A549 (cell line): ENCODE measurements at regions not wholly inside any gene's neighbourhood (a gene's known extent, or its start where the extent isn't known, plus 50 kb on each side); places are given as distances from the start of the nearest gene placed in this dataset.

Experiments
- ATAC-seq, 2 experiments: fragments of 200-7000 bp in 1 of 2; fragments of >200 bp in 1 of 2; cut with Nextera tagmentation in 1 of 2; cut with Tn5 transposase in 1 of 2; 3 replicates each; pipeline versions ENCODE4 v1.8.0 to v1.9.1; 2018 to 2020; ENCODE audit warnings: mild to moderate bottlenecking in 1 of 2, moderate library complexity in 1 of 2
- CTCF ChIA-PET: fragments of 300-600 bp; sonication (Branson Sonifier 250); formaldehyde crosslinking; extraction: SDS; loops from one replicate; lab custom pipeline; 2021; ENCODE audit warnings: antibody characterized with exemption, inconsistent platforms; lab: Yijun Ruan, JAX
- POLR2A ChIA-PET: fragments of 350-600 bp; formaldehyde crosslinking; extraction: SDS; loops from one replicate; lab custom pipeline; 2021; ENCODE audit warnings: antibody characterized with exemption, inconsistent platforms; lab: Yijun Ruan, JAX
- DNase-seq, 2 experiments: peaks; one replicate each; pipeline versions ENCODE4 v3.0.0 to v3.0.0-alpha.2; 2011 to 2016; ENCODE audit warnings: low read depth in 1 of 2, low spot score in 1 of 2
- FAIRE-seq: peaks from 2 replicates; lab custom pipeline; 2011; peaks lifted over from hg19 to GRCh38; lab: Jason Lieb, UNC
- H3K27ac ChIP-seq, 2 experiments: fragments of >200 bp; sonication (Bioruptor Twin); formaldehyde crosslinking; 3 replicates each; pipeline ENCODE4 v1.5.1; 2016 to 2017
- H3K4me1 ChIP-seq: fragments of >200 bp; sonication (Bioruptor Twin); formaldehyde crosslinking; 3 replicates; pipeline ENCODE4 v1.6.1; 2016
- H3K4me2 ChIP-seq: fragments of >200 bp; sonication (Bioruptor Twin); formaldehyde crosslinking; 3 replicates; pipeline ENCODE4 v1.6.1; 2016
- H3K4me3 ChIP-seq: fragments of >200 bp; sonication (Bioruptor Twin); formaldehyde crosslinking; 3 replicates; pipeline ENCODE4 v1.5.1; 2016
- H3K9me3 ChIP-seq: fragments of >200 bp; sonication (Bioruptor Twin); formaldehyde crosslinking; 3 replicates; pipeline ENCODE4 v1.6.1; 2016
- BHLHE40 ChIP-seq: IDR thresholded peaks from 2 replicates; pipeline ENCODE4 v1.6.1; 2012; ENCODE audit warnings: low read depth, low read length, inconsistent platforms
- CBX2 ChIP-seq: fragments of 200-600 bp; sonication (generic); IDR thresholded peaks from 2 replicates; pipeline ENCODE4 v1.6.1; 2016; ENCODE audit warnings: low read depth, mild to moderate bottlenecking, borderline replicate concordance
- CEBPB ChIP-seq, 2 experiments: fragments of >200 bp in 1 of 2; sonication (Bioruptor Twin) in 1 of 2; formaldehyde crosslinking in 1 of 2; IDR thresholded peaks; 2 replicates each; pipeline ENCODE4 v1.6.1; 2012 to 2016
- CHD4 ChIP-seq: fragments of 200-600 bp; sonication (generic); IDR thresholded peaks from 2 replicates; pipeline ENCODE4 v1.6.1; 2016; ENCODE audit warnings: antibody characterized with exemption, mild to moderate bottlenecking, borderline replicate concordance
- EHF ChIP-seq: fragments of 250-450 bp; sonication (Bioruptor Pico); IDR thresholded peaks from 2 replicates; pipeline ENCODE4 v1.5.0; 2020; ENCODE audit warnings: mild to moderate bottlenecking
- EHMT2 ChIP-seq: fragments of 200-600 bp; sonication (generic); IDR thresholded peaks from 2 replicates; pipeline ENCODE4 v1.6.1; 2016; ENCODE audit warnings: antibody characterized with exemption, low read depth, mild to moderate bottlenecking, moderate library complexity
- EP300 ChIP-seq, 2 experiments: fragments of >200 bp; sonication (Bioruptor Twin); formaldehyde crosslinking; IDR thresholded peaks; 2 replicates in 1 of 2; 3 replicates in 1 of 2; pipeline ENCODE4 v1.6.1; 2016 to 2017
- ESRRA ChIP-seq: fragments of 150-350 bp; IDR thresholded peaks from 2 replicates; pipeline ENCODE4 v1.6.1; 2014; ENCODE audit warnings: mild to moderate bottlenecking, low read length, borderline replicate concordance
- FOSL2 ChIP-seq, 2 experiments: fragments of 450-650 bp in 1 of 2; fragments of >200 bp in 1 of 2; sonication (Bioruptor Twin) in 1 of 2; formaldehyde crosslinking; IDR thresholded peaks; 2 replicates each; pipeline versions ENCODE4 v1.5.0 to v1.6.1; 2016 to 2020; ENCODE audit warnings: mild to moderate bottlenecking in 1 of 2, moderate library complexity in 1 of 2
- GATA3 ChIP-seq: IDR thresholded peaks from 2 replicates; pipeline ENCODE4 v1.6.1; 2012; ENCODE audit warnings: borderline replicate concordance
- HES2 ChIP-seq: fragments of >200 bp; sonication (Bioruptor Twin); formaldehyde crosslinking; IDR thresholded peaks from 2 replicates; pipeline ENCODE4 v1.6.1; 2016
- HMGXB4 ChIP-seq: fragments of 250-450 bp; sonication (Bioruptor Pico); IDR thresholded peaks from 2 replicates; pipeline ENCODE4 v1.5.0; 2021; ENCODE audit warnings: mild to moderate bottlenecking, moderate library complexity, borderline replicate concordance
- HOXA7 ChIP-seq: fragments of 250-450 bp; sonication (Bioruptor Pico); IDR thresholded peaks from 2 replicates; pipeline ENCODE4 v1.5.0; 2020; ENCODE audit warnings: mild to moderate bottlenecking, moderate library complexity
- HOXB13 ChIP-seq: fragments of 250-450 bp; sonication (Bioruptor Pico); IDR thresholded peaks from 2 replicates; pipeline ENCODE4 v1.5.0; 2020; ENCODE audit warnings: low read depth, mild to moderate bottlenecking, moderate library complexity
- JUNB ChIP-seq: fragments of >200 bp; sonication (Bioruptor Twin); formaldehyde crosslinking; IDR thresholded peaks from 2 replicates; pipeline ENCODE4 v1.6.1; 2016
- KDM5A ChIP-seq: fragments of 200-600 bp; sonication (generic); IDR thresholded peaks from 2 replicates; pipeline ENCODE4 v1.6.1; 2016; ENCODE audit warnings: antibody characterized with exemption, mild to moderate bottlenecking
- MAX ChIP-seq: IDR thresholded peaks from 2 replicates; pipeline ENCODE4 v1.6.1; 2012
- MAZ ChIP-seq: fragments of 150-350 bp; IDR thresholded peaks from 2 replicates; pipeline ENCODE4 v1.6.1; 2014; ENCODE audit warnings: antibody characterized with exemption, low read depth, low read length, borderline replicate concordance
- MYC ChIP-seq: IDR thresholded peaks from 2 replicates; pipeline ENCODE4 v1.6.1; 2012; ENCODE audit warnings: mild to moderate bottlenecking, inconsistent platforms, low read length, improper control_type of control experiment, borderline replicate concordance
- NFE2L2 ChIP-seq: fragments of 150-350 bp; conservative IDR thresholded peaks from 2 replicates; pipeline ENCODE4 v1.6.1; 2014; ENCODE audit warnings: low read length
- POLR2A ChIP-seq: IDR thresholded peaks from 2 replicates; pipeline ENCODE4 v1.6.1; 2012; ENCODE audit warnings: mild to moderate bottlenecking, low read length
- RARB ChIP-seq: fragments of 250-450 bp; sonication (Bioruptor Pico); IDR thresholded peaks from 2 replicates; pipeline ENCODE4 v1.8.0; 2021; ENCODE audit warnings: mild to moderate bottlenecking, moderate library complexity
- TFCP2L1 ChIP-seq: fragments of 250-450 bp; sonication (Bioruptor Pico); IDR thresholded peaks from 2 replicates; pipeline ENCODE4 v1.5.0; 2021; ENCODE audit warnings: mild to moderate bottlenecking
- ZC3H11A ChIP-seq: fragments of 450-650 bp; IDR thresholded peaks from 2 replicates; pipeline ENCODE4 v1.6.1; 2014; ENCODE audit warnings: antibody characterized with exemption, mild to moderate bottlenecking
- ZSCAN20 ChIP-seq: fragments of 250-450 bp; sonication (Bioruptor Pico); IDR thresholded peaks from 2 replicates; pipeline ENCODE4 v1.8.0; 2022; ENCODE audit warnings: mild to moderate bottlenecking, moderate library complexity
- WGBS: methylation state at CpG from one replicate; pipeline ENCODE4 v1.1.6; 2017; ENCODE audit errors: missing lambda C conversion rate; 5-methylcytosine and 5-hydroxymethylcytosine counted together

GRCh38 chr10:4246881-4247358 is 461.9 kb upstream of the KLF6 start:
- Histone ChIP-seq H3K4me2 (peak overlapping the region; percentile 11; the same call in 1 of the 3 replicates), H3K9me3 (no peaks in the 10 kb centered on the region), H3K4me3 (no peak overlapping the region)
- FAIRE-seq (no peak), ATAC-seq (no peak)
- TF ChIP-seq HMGXB4 (CRISPR knock-in tag) (no peak), JUNB (0 out of 2 replicates have a peak, but pooled peaks have one; percentile 12)
- TF ChIP-seq, all 56 proteins: peak for 1
- peaks cover 30% of the 10 kb centered on the region for H3K4me1 ChIP-seq
- no peak for DNase-seq
- WGBS = 14% methylated on average over 4 of the region's 4 CpGs
- H3K27ac ChIP-seq = peak overlapping the region in 1 of 2 experiments; percentile 25; a peak in 1 of 6 replicates
- POLR2A ChIA-PET = no interaction called here
- CTCF ChIA-PET = interaction anchor here (0.8 to 0.9 kb wide), 2 partner anchors 9 to 412 kb away, joined by 3 to 4 read pairs; no protein-coding TSS in a partner anchor

- CTCF ChIA-PET = interaction anchor here (0.7 kb wide), 1 partner anchor 548 kb away, joined by 3 read pairs; no protein-coding TSS in a partner anchor
- no peak overlapping the region; a peak in 1 of 6 replicates for H3K27ac ChIP-seq
- DNase-seq = peak; percentile 33 to 61
- POLR2A ChIA-PET = interaction anchor here (0.5 kb wide), 1 partner anchor 198 kb away, joined by 4 read pairs; no protein-coding TSS in a partner anchor
- no peaks in the 10 kb centered on the region for H3K9me3 ChIP-seq
- peak; percentile 63 for FAIRE-seq
- 13% methylated on average over 1 of the region's 1 CpG for WGBS
- H3K4me2 ChIP-seq = peak overlapping the region; percentile 59
- no peak overlapping the region for H3K4me3 ChIP-seq
- peak; percentile 81 to 89 for ATAC-seq
- TF ChIP-seq HOXA7 (no peak), ZSCAN20 (CRISPR knock-in tag) (no peak), HOXB13 (CRISPR knock-in tag) (no peak), RARB (CRISPR knock-in tag) (no peak), KDM5A (no peak), MAX (no peak), HES2 (no peak), FOSL2 (IDR thresholded peaks at IDR 0.05) (peak; percentile 72), FOSL2 (CRISPR knock-in tag; IDR thresholded peaks at IDR 0.05) (peak; percentile 87), EHMT2 (no peak), CBX2 (no peak), MAZ (no peak), CEBPB (IDR thresholded peaks at IDR 0.05) (peak in 1 of 2 experiments; percentile 13; a peak in 1 of 4 replicates), GATA3 (no peak; the same call in 1 of the 2 replicates), JUNB (peak; percentile 74), MYC (no peak), ESRRA (no peak), BHLHE40 (no peak), NFE2L2 (no peak), POLR2A (no peak), EP300 (IDR thresholded peaks at IDR 0.05) (no peak), EHF (CRISPR knock-in tag) (no peak)
- H3K4me1 ChIP-seq = peaks cover 30% of the 10 kb centered on the region
Measured at GRCh38 chr10:4243651-4244050, 458.6 kb upstream of the KLF6 start.

- ChIA-PET POLR2A (no interaction called here), CTCF (interaction anchor here (0.7 to 0.8 kb wide), 2 partner anchors 549 to 1003 kb away, joined by 3 to 4 read pairs; no protein-coding TSS in a partner anchor)
- peaks cover 30% of the 10 kb centered on the region for H3K4me1 ChIP-seq
- FAIRE-seq = no peak
- H3K4me3 ChIP-seq = no peak overlapping the region
- peak overlapping the region in 1 of 2 experiments; percentile 11; a peak in 2 of 6 replicates for H3K27ac ChIP-seq
- WGBS = 68% methylated on average over 6 of the region's 6 CpGs
- ATAC-seq = no peak
- DNase-seq = no peak
- no peaks in the 10 kb centered on the region for H3K9me3 ChIP-seq
- TF ChIP-seq TFCP2L1 (no peak), CHD4 (no peak), HOXA7 (no peak), KDM5A (no peak), ZC3H11A (no peak), EHMT2 (no peak)
- H3K4me2 ChIP-seq = peak overlapping the region; percentile 59
Measured at GRCh38 chr10:4243169-4243568, 458.2 kb upstream of the KLF6 start.
